HG03045 (cell line): ENCODE measurements at regions not wholly inside any gene's neighbourhood (a gene's known extent, or its start where the extent isn't known, plus 50 kb on each side); places are given as distances from the start of the nearest gene placed in this dataset.

Experiments
- ATAC-seq: cut with Tn5 transposase; IDR thresholded peaks from one replicate; pipeline ENCODE4 v1.9.1; 2021; ENCODE audit warnings: mild to moderate bottlenecking, moderate library complexity; ENCODE audit not compliant: unreplicated experiment

- ATAC-seq, result no peak
Measured at GRCh38 chr3:194075088-194075615, 60.8 kb upstream of the HES1 start.

- no peak for ATAC-seq
Measured at GRCh38 chr3:194075802-194076460, 60.0 kb upstream of the HES1 start.

GRCh38 chr3:194076475-194076874 is 59.5 kb upstream of the HES1 start:
- ATAC-seq, result no peak

- ATAC-seq, result no peak
Measured at GRCh38 chr3:194077602-194078001, 58.3 kb upstream of the HES1 start.

GRCh38 chr3:194078045-194078821 is 57.7 kb upstream of the HES1 start:
- ATAC-seq, result no peak

GRCh38 chr3:194079702-194080172 is 56.2 kb upstream of the HES1 start:
- no peak for ATAC-seq

GRCh38 chr3:194080436-194080835 is 55.5 kb upstream of the HES1 start:
- ATAC-seq, result no peak

- ATAC-seq, result no peak
Measured at GRCh38 chr3:194080913-194081800, 54.8 kb upstream of the HES1 start.

- ATAC-seq, result no peak
Measured at GRCh38 chr3:194081826-194082225, 54.1 kb upstream of the HES1 start.

GRCh38 chr3:194082743-194083636 is 53.0 kb upstream of the HES1 start:
- ATAC-seq, result no peak

GRCh38 chr3:194083637-194084224 is 52.2 kb upstream of the HES1 start:
- peak; percentile 13 for ATAC-seq

- peak; percentile 92 for ATAC-seq
Measured at GRCh38 chr3:194084284-194084683, 51.7 kb upstream of the HES1 start.
